GM12892 (cell line): ENCODE measurements at regions not wholly inside any gene's neighbourhood (a gene's known extent, or its start where the extent isn't known, plus 50 kb on each side); places are given as distances from the start of the nearest gene placed in this dataset.

Experiments used
- POLR2A ChIP-seq: IDR thresholded peaks from 2 replicates; pipeline ENCODE4 v1.6.1; 2011; ENCODE audit warnings: low read depth, low read length, control low read depth
- POLR2AphosphoS5 ChIP-seq: IDR thresholded peaks from 2 replicates; pipeline ENCODE4 v1.6.1; 2011; ENCODE audit warnings: low read depth, low read length, control low read depth

DNA sequence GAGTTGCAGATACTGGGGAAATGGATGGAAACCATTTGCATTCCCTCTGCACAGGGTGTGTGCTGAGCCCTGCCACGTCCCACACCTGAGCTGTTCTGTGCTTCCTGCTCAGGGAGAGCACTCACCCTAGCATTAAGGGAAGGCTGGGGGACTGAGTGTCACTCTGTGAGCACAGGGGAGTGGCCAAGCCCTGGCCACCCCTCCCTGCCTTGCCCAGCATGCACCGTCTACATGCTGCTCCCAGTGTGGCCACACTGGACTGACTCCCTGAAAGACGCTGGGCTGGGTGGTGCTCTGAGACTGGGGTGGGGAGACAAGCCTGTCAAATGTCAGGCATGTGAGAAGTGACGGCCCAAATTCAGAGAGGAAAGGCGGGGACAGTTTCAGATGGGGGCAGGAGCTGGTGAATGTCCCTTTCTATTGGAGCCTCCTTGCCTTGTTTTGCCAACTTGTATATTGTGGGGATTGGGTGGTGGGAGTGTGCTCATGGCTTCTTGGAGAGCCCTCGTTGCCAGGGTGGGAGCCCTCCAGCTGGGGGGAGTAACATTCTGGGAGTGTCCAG, 298.4 kb upstream of the HS6ST1 start:
- TF ChIP-seq POLR2A, result no peak
- TF ChIP-seq POLR2AphosphoS5, result no peak
